Upper lobe of right lung (tissue), 1 donor: ENCODE measurements at regions not wholly inside any gene's neighbourhood (a gene's known extent, or its start where the extent isn't known, plus 50 kb on each side); places are given as distances from the start of the nearest gene placed in this dataset.

Experiments
- ATAC-seq: fragments of 200-7000 bp; cut with Tn5 transposase; one replicate; pipeline ENCODE4 v1.9.1; 2020; ENCODE audit warnings: mild to moderate bottlenecking, moderate library complexity
- DNase-seq: peaks from one replicate; pipeline ENCODE4 v3.0.0-alpha.2; 2020
- H3K27ac ChIP-seq: fragments of 200-600 bp; one replicate; pipeline ENCODE4 v1.8.0; 2022
- H3K27me3 ChIP-seq: fragments of 200-600 bp; one replicate; pipeline ENCODE4 v1.8.0; 2022; ENCODE audit warnings: mild to moderate bottlenecking
- H3K36me3 ChIP-seq: fragments of 200-600 bp; one replicate; pipeline ENCODE4 v1.8.0; 2022
- H3K4me1 ChIP-seq: fragments of 200-600 bp; one replicate; pipeline ENCODE4 v1.8.0; 2022
- H3K4me3 ChIP-seq: fragments of 200-600 bp; one replicate; pipeline ENCODE4 v1.8.0; 2022; ENCODE audit warnings: mild to moderate bottlenecking
- H3K9me3 ChIP-seq: fragments of 200-600 bp; one replicate; pipeline ENCODE4 v1.8.0; 2022
- CTCF ChIP-seq: fragments of 200-600 bp; IDR thresholded peaks from one replicate; pipeline ENCODE4 v1.8.0; 2022; ENCODE audit warnings: antibody characterized with exemption
- intact Hi-C: fragments of 100-400 bp; cut with DNase I; formaldehyde crosslinking; loops from one replicate; pipeline ENCODE4 v1.11.0; 2022
- donor health status: DM: no; HTN: yes; CAD: no; lungs with severe emphysema.

GRCh38 chr11:70833554-70833953, 418.8 kb downstream of the SHANK2 start:
- intact Hi-C loops, result no loop called here
- H3K9me3 ChIP-seq, result peaks cover 7% of the 10 kb centered on the region
- ATAC-seq, result no peak

DNA sequence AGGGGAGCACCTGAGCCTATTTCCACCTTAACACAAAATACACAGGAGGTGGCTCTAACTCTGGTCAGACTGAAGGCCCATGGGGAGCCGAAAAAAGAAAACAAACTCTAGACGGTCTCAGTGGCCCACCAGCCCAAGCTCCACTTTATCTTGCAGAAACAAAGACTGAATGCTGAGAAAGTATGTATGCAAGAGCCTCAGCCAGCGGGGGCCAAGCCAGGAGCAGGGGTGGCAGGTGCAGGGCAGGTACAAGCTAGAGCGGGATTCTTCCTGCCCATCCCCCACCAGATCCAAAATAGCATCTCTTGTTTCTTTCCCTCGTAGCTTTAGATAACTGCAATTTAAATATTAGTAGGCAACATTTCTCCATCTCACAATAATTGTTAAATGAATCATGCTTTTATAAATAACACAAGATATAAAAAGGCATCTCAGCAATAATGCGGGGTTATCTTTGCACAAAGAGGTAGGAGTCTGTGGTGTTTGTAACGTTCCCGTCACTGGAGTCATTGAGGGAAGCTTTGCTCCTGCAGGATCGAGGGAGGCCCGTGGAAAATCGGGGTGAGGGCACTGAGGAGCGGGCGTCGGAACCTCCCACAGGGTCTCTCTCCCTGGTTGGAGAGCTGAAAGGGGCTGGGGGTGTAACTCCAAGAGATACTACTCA, 418.0 kb downstream of the SHANK2 start:
- Histone ChIP-seq H3K27ac (no peak overlapping the region), H3K4me3 (no peak overlapping the region), H3K9me3 (peaks cover 7% of the 10 kb centered on the region), H3K4me1 (no peaks in the 10 kb centered on the region), H3K27me3 (no peaks in the 10 kb centered on the region), H3K36me3 (no peaks in the 10 kb centered on the region)
- TF ChIP-seq CTCF, result no peak
- no peak for DNase-seq
- intact Hi-C loops, result no loop called here
- no peak for ATAC-seq

More at GRCh38 chr11:70833554-70833953, 418.8 kb downstream of the SHANK2 start:
- no peak for DNase-seq
- Histone ChIP-seq H3K36me3 (no peaks in the 10 kb centered on the region), H3K4me1 (no peaks in the 10 kb centered on the region), H3K27me3 (no peaks in the 10 kb centered on the region), H3K27ac (no peak overlapping the region), H3K4me3 (no peak overlapping the region)
- no peak for TF ChIP-seq CTCF

DNA sequence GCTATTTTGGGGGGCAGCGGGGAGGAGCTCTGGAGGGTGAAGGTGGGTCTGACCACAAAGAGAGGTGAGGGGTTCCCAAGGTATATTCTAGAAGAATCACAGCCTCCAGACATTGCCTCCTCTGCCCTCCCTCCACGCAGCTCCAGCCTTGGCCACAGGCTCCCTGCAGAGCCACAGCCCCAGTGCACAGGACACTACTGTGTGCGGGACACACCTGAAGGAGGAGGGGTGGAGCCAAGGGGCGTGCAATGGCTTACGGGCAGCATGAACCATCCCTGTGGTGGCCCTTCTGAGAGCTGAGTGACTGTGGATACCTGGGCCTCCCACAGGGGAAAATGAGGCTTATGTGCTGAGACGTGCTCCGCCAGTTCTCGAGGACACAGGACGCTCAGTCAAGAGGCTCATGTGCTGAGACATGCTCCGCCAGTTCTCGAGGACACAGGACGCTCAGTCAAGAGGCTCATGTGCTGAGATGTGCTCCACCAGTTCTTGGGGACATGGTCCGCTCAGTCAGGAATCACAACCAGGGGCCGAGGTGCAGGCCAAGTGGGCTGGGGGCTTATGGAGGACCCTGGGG, 417.3 kb downstream of the SHANK2 start:
- Histone ChIP-seq H3K27me3 (no peaks in the 10 kb centered on the region), H3K4me3 (no peak overlapping the region), H3K27ac (no peak overlapping the region), H3K36me3 (no peaks in the 10 kb centered on the region), H3K4me1 (no peaks in the 10 kb centered on the region), H3K9me3 (peaks cover 7% of the 10 kb centered on the region)
- DNase-seq, result no peak
- no peak for ATAC-seq
- intact Hi-C loops, result no loop called here
- no peak for TF ChIP-seq CTCF

DNA sequence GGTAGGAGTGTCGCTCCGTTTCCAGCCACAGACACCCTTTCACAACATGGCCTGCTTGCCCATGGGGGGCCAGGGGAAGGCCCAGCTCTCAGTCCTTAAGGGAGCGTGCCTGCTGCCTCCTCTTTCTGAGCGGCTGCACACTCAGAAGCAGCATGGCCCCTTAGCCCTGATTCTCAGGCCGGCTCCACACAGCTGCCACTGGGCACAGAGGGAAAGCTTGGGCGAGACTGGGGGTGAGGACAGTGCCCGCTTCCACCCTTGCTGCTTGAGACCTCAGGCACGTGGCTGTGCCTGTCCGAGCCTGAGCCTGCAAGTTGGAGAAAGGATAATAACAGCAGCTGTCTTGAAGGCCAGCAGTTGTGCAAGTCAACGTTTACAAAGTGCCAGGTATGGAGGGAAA, 416.3 kb downstream of the SHANK2 start:
- no peak overlapping the region for H3K27ac ChIP-seq
- no peak overlapping the region for H3K4me3 ChIP-seq
- intact Hi-C loops, result no loop called here
- no peak for DNase-seq
- H3K36me3 ChIP-seq, result no peaks in the 10 kb centered on the region
- H3K9me3 ChIP-seq, result peaks cover 7% of the 10 kb centered on the region
- ATAC-seq, result no peak
- H3K4me1 ChIP-seq, result no peaks in the 10 kb centered on the region
- no peak for TF ChIP-seq CTCF
- H3K27me3 ChIP-seq, result no peaks in the 10 kb centered on the region

GRCh38 chr11:70838198-70838597, 414.2 kb downstream of the SHANK2 start:
- ATAC-seq (no peak), DNase-seq (no peak)
- intact Hi-C loops, result no loop called here
- no peaks in the 10 kb centered on the region for H3K27me3 ChIP-seq
- no peak for TF ChIP-seq CTCF
- H3K4me1 ChIP-seq, result no peaks in the 10 kb centered on the region
- peaks cover 7% of the 10 kb centered on the region for H3K9me3 ChIP-seq
- H3K27ac ChIP-seq, result no peak overlapping the region
- H3K4me3 ChIP-seq, result no peak overlapping the region
- H3K36me3 ChIP-seq, result no peaks in the 10 kb centered on the region
